A204.1 (cell line): ENCODE measurements at regions not wholly inside any gene's neighbourhood (a gene's known extent, or its start where the extent isn't known, plus 50 kb on each side); places are given as distances from the start of the nearest gene placed in this dataset.

Source experiments
- FAIRE-seq: peaks from 2 replicates; lab custom pipeline; 2012; peaks lifted over from hg19 to GRCh38; lab: Jason Lieb, UNC

GRCh38 chr7:86972072-86972471 is 87.4 kb downstream of the ELAPOR2 start:
- FAIRE-seq, result no peak

DNA sequence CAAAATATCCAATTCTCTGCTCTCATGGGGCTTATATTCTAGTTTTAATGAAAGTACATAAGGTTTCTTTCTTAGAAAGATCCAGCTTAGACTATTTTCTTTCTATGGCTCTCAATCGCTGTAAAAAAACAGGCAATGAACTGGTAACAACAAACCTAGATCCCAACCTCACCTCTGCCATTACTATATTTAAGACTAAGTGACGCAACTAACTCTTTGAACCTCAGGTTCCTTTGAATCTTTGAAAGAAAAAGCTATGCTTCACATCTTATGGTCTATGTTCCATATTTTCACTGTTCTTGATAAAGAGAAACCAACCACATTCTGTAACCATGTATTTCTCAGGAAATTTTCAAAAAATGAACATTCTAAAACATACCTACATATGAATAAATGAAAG is 88.5 kb downstream of the ELAPOR2 start:
- FAIRE-seq, result no peak

DNA sequence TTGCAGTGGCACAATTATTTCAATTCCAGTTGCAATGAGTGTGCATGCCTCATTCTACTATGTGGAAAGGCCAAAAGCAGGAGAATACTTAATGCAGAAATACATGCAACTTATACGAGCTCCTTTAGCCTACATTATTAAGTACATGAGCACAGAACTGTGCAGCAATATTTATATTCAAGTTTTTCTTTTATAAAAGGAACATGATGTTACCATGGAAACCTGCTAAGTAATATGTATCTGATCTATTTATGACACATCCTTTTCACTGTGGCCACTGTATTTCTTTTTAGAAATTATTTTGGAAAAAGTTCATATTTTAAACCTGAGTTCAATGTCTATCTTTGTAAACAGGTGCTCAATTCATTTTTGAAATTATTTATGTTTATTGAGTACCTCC is 88.9 kb downstream of the ELAPOR2 start:
- FAIRE-seq, result no peak

DNA sequence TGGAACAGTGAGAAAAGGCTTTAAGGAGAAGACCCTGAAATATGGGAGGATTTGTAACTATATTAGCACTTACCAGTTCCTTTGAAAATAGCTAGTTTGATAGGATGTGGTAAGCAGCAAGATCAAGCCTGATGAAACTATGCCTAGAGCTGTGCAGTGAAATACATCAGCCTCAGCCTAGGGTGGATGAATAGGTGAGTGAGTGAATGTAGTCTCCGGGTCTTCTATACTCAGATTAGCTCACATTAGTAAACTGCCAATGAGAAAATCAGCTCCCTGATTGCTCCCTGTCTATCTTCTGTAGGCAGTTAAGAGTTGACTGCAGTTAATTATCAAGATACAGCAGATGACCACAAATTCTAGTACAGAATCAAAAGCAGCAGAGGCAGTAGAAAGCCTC is 89.6 kb downstream of the ELAPOR2 start:
- FAIRE-seq, result no peak

DNA sequence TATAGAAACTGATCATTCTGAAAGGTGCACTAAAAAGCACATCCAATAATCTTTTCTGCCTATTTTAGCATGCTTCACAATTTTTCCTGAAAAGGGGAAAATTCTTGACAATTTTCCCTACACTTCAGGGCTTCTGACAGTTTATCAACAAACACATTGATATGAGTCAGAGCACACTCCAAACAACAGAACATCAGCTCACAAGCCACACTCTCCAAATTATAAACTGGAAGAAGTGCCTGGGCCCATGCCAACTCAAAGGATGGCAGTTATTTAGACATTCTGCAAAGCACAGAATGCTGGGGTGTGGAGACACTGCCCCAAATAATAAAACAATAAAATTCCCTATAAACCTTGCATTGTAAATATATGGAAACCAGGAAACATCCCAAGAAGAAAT is 90.8 kb downstream of the ELAPOR2 start:
- no peak for FAIRE-seq

GRCh38 chr7:86966916-86967315 is 92.5 kb downstream of the ELAPOR2 start:
- no peak for FAIRE-seq

- no peak for FAIRE-seq
Measured at GRCh38 chr7:86965727-86966120, 93.7 kb downstream of the ELAPOR2 start.

DNA sequence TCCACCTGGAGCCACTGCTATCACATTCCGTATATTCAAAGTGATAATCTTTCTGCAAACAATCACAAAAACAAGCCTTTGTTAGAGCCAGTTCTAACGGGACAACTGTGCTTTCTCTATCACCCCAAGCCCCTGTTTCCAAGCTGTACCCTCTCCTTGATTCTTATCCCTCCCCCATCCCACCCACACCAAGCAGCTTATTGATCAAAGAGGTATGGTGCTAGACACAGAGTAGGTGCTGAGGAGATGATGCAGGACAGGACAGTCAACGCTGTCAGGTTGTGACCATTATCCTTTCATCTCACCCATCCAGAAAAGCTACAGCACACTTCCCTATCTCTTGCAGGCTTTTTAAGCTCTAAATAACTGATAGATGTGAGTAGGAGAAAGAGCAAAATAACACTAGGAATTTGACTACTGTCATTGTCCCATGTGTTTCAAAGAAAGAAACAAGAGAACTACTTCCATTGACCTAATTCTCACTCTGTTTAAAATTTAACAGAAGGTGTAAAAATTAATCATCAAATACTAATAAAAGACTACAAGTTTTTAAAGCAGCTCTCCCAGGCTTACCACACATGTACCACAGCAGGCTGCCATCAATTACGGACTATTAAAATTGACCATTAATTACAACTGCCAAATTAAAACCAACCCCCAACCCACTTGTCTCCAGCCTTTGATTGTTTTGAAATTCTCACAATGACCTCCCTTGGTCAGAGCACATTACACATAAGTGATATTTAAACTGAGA is 94.3 kb downstream of the ELAPOR2 start:
- FAIRE-seq, result no peak

DNA sequence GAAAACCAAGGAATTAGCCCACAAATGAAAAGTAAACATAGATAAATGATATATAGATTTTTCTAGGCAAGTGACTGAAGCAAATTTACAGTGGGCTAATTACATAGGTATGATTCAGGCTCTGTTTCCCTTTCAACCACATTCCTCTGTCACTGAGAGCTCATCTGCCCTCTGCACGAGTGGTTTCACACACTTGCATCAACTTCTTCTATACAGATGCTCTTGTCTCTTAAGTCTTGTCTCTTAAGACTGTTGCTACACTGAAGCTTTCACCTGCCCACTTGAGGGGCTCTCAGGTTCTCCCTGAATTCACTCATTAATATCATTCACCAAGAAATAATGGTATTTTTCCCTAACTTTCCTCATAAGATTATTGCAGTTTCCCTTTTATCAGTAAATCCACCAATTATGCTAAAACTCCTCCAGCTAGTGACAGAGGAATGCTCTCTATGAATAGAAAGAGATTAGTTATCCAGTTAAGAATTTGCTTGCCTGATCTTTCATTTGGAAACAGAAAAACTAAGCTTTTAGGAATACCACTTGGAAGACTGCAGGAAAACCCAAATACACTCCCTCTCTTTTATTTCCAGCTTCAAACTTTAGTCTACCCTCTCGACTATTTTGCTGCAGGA is 95.7 kb downstream of the ELAPOR2 start:
- FAIRE-seq, result no peak

DNA sequence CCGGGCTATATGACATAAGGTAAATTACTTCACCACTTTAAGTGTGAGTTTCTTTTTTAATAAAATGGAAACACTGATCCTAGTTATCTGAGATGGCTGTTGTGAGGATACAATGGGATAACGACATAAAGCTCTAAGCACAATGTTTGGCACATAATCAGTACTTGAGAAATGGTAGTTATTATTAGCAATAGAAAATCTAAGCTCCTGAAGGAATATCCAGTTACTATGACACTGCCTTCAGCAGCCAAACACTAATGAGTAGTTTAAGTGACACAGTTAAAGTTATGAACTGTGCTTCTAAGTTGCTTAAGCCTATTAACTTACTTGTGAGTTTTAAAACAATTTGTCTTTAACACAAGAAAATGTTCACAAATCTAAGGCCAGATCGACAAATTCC is 96.8 kb downstream of the ELAPOR2 start:
- FAIRE-seq, result no peak

DNA sequence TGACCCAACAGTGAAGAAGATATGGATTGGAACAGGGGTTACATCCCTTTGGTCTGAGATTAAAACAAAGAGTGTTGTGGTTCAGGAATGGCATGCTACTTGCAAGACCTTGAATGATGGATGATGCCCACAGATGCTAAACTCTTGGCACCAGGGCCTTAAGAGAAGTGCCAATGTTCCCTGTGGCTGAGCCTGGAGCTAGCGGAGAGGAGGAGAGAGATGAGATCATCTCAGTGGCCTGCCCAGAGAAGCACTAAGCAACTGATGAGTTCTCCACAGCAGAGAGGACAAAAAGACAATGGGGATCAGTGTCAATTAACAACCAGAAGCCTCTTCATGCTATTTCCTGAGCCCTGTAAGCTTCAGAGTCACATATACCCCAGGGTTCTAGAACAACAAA is 97.8 kb downstream of the ELAPOR2 start:
- FAIRE-seq, result no peak

DNA sequence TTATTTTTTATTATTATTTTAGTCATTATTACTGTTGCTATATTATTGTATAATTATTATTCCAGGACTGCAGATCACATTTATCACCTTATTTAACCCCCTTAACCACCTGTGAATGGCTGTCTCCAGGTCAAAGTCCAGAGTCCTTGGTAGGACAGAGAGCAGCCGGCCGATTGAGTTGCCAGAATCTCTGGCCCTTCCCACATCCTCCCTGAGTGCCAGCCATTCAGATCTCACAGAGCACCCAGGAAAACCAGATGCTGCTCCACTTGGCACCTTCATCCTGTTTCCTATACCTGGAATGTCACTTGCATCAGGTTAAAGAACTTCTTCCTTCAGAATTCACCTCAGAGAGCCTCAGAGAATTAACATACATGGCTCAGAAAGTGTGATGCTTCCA is 101.1 kb downstream of the ELAPOR2 start:
- no peak for FAIRE-seq

DNA sequence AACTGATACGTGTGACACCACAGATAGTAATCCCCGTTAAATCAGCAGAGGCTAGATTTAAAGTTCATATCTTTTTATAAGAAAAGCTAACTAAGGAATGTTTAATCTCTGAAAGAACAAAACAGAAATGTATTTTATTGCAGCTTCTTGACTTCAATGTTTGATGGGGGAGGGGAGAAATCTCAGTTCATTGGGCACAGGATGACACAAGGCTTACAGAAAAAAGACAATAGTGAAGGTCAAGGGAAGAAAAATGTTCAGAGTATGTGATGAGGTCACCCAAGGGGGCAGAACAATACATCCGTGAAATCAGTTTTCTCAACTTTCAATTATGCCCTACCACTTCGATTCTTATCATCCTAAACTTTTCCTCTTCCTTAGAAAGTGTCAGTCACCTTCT is 102.9 kb downstream of the ELAPOR2 start:
- no peak for FAIRE-seq

DNA sequence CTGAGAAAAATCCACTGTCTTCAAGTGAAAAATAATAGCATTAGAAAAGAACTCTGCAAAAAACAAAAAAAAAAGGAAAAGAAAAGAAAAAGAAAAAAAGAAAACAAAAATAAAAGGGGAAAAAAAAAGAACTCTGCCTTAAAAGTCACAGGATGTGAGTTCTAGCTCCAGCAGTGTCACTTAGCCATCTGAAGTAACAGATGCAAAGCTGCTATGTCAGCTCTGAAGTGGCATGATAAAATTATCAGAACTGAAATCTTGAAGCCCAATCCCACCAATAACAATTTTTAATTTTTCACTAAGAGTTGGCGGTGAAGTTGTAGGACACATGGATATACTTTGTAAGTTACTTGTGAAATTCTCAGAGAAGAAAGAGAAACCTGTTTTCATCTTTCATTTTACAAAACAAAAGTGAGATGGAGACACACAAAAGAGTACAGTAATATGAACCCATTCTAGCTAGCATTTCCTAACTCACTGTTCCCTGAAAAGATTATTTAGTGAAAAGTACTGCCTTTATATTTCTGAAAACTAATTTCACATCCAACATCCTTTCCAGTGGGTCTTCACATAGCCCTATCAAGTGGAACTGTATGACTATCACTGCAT is 103.5 kb downstream of the ELAPOR2 start:
- no peak for FAIRE-seq

DNA sequence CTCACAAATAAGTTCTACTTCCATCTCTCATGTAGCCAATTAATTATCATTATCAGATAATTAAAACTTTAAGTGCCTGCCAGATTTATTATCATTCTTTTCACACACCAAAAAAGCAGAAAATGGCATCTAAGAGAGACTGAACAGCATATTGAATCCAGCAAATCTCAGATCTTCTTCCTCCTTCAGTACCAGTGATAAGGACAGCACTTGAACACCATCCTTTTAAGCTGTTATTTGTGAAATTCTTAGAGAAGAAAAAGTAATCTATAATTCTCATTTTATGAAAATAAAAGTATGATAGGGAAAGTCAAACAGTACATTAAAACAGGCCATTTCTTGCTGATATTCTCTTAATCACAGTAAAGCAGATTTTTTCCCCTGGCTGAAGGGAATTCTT is 104.5 kb downstream of the ELAPOR2 start:
- FAIRE-seq, result no peak

- no peak for FAIRE-seq
Measured at GRCh38 chr7:86953653-86954336, 105.7 kb downstream of the ELAPOR2 start.

DNA sequence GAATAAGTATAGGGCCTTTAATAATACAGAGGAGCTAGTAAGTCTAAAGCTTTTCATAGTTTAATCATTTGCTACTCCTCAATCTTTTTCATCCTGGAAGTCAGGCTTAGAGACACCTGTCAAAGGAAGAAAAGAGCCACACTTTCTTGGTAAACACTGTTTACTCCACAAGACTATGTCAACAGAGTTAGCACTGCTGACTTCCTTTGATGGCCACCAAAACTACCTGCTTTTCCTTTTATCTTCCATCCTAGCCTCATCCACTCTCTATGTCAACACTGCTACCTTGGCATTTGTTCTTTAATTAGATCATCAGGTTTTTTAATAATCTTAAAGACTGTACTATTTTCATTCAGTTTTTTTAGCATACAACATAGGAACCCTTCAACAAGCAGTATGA is 106.2 kb downstream of the ELAPOR2 start:
- no peak for FAIRE-seq

DNA sequence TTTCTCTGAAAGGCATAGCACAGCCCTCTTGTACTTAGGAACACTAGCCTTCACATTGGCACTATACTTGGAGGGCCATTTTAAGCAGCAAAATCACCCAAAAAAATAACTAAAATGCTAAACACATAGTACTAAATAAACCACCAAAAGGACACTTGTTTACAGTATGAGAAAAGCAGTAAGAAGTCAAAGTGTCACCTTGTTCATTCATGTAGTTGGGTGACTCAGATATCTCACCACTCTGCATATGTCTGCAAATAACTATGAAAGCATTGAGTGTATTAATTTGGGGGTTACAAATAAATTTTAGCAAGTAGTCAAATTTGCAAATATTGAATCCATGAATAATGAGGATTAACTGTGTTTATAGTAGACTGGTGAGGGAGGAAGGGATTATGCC is 107.6 kb downstream of the ELAPOR2 start:
- no peak for FAIRE-seq

DNA sequence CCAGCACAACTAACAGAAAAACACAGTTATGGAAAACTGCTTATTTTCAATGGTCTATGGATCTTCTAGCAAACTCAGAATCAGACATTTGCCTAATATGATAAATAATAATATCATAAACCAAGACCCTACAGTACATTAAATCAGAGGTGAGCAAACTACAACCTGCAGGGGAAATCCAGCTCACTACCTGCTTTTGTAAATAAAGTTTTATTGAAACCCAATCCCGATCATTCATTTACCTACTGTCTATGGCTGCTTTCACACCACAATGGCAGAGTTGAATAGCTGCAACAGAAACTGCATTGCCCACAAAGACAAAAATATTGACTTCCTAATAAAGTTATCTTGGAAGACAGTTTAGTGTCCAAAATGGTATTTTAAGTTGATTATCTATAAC is 108.5 kb downstream of the ELAPOR2 start:
- FAIRE-seq, result no peak

- FAIRE-seq, result no peak
Measured at GRCh38 chr7:86950360-86950759, 109.1 kb downstream of the ELAPOR2 start.

- FAIRE-seq, result no peak
Measured at GRCh38 chr7:86949779-86950260, 109.6 kb downstream of the ELAPOR2 start.

GRCh38 chr7:86949052-86949778 is 110.2 kb downstream of the ELAPOR2 start:
- FAIRE-seq, result no peak
